GM19372 (cell line): ENCODE measurements at regions not wholly inside any gene's neighbourhood (a gene's known extent, or its start where the extent isn't known, plus 50 kb on each side); places are given as distances from the start of the nearest gene placed in this dataset.

Experiments used
- ATAC-seq: cut with Tn5 transposase; IDR thresholded peaks from one replicate; pipeline ENCODE4 v1.9.1; 2021; ENCODE audit warnings: mild to moderate bottlenecking, low read depth, moderate library complexity; ENCODE audit not compliant: unreplicated experiment

- no peak for ATAC-seq
Observed at GRCh38 chr21:20523191-20523590, 475.0 kb upstream of the NCAM2 start.

- no peak for ATAC-seq
Observed at GRCh38 chr21:20527731-20528460, 470.3 kb upstream of the NCAM2 start.

GRCh38 chr21:20537130-20537529 is 461.1 kb upstream of the NCAM2 start:
- no peak for ATAC-seq

GRCh38 chr21:20538039-20538658 is 460.1 kb upstream of the NCAM2 start:
- ATAC-seq: no peak

- no peak for ATAC-seq
Observed at GRCh38 chr21:20545454-20545853, 452.8 kb upstream of the NCAM2 start.

GRCh38 chr21:20551939-20552338 is 446.3 kb upstream of the NCAM2 start:
- no peak for ATAC-seq

GRCh38 chr21:20554785-20555184 is 443.4 kb upstream of the NCAM2 start:
- ATAC-seq: no peak

GRCh38 chr21:20570824-20571232 is 427.4 kb upstream of the NCAM2 start:
- ATAC-seq: no peak

- no peak for ATAC-seq
Observed at GRCh38 chr21:20572582-20572981, 425.6 kb upstream of the NCAM2 start.

GRCh38 chr21:20581361-20581760 is 416.8 kb upstream of the NCAM2 start:
- no peak for ATAC-seq

- ATAC-seq: no peak
Observed at GRCh38 chr21:20591284-20591683, 406.9 kb upstream of the NCAM2 start.

- no peak for ATAC-seq
Observed at GRCh38 chr21:20592463-20592862, 405.7 kb upstream of the NCAM2 start.

- ATAC-seq: no peak
Observed at GRCh38 chr21:20603236-20603635, 395.0 kb upstream of the NCAM2 start.

GRCh38 chr21:20611008-20611407 is 387.2 kb upstream of the NCAM2 start:
- ATAC-seq: no peak

GRCh38 chr21:20613654-20614053 is 384.6 kb upstream of the NCAM2 start:
- ATAC-seq: no peak

- ATAC-seq: no peak
Observed at GRCh38 chr21:20617130-20617529, 381.1 kb upstream of the NCAM2 start.

GRCh38 chr21:20618878-20619277 is 379.3 kb upstream of the NCAM2 start:
- no peak for ATAC-seq

- no peak for ATAC-seq
Observed at GRCh38 chr21:20627594-20627993, 370.6 kb upstream of the NCAM2 start.

GRCh38 chr21:20631633-20632032 is 366.6 kb upstream of the NCAM2 start:
- no peak for ATAC-seq

- ATAC-seq: no peak
Observed at GRCh38 chr21:20639026-20639425, 359.2 kb upstream of the NCAM2 start.

- ATAC-seq: no peak
Observed at GRCh38 chr21:20641241-20641640, 357.0 kb upstream of the NCAM2 start.

- no peak for ATAC-seq
Observed at GRCh38 chr21:20642681-20643080, 355.5 kb upstream of the NCAM2 start.
